ENCODE measurements at regions not wholly inside any gene's neighbourhood (a gene's known extent, or its start where the extent isn't known, plus 50 kb on each side); places are given as distances from the start of the nearest gene placed in this dataset.

DNA sequence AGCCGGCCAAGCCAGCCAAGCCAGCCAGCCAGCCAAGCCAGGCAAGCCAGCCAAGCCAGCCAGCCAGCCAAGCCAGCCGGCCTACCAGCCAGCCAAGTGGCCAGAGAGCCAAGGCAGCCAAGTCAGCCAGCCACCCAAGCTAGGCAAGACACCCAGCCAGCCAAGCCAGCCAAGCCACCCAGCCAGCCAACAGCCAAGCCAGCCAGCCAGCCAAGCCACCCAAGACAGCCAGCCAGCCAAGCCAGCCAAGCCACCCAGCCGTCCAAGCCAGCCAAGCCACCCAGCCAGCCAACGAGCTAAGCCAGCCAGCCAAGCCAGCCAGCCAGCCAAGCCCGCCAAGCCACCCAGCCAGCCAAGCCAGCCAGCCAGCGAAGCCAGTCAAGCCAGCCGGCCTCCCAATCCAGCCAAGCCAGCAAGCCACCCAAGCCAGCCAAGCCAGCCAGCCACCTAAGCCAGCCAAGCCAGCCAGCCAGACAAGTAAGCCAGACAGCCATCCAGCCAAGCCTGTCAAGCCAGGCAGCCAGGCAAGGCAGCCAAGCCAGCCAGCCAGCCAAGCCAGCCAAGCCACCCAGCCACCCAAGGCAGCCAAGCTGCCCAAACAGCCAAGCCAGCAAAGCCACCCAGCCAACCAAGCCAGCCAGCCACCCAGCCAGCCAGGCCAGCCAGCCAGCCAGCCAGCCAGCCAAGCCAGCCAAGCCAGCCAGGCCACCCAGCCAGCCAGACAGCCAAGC is 200.5 kb downstream of the GOLGA6L6 start:
- WGBS, 2 experiments (ENCODE audit: extremely low coverage in 2 of 2, insufficient read length in 1 of 2), result 55% methylated on average over 7 of the region's 7 CpGs; no CpG with 5 or more reads in 1 of the 2 experiments
- no peak overlapping the region for H3K27ac ChIP-seq (ENCODE audit: insufficient read depth, low read length)
- no peak overlapping the region for H3K4me2 ChIP-seq (ENCODE audit: low read depth, low read length)
- in situ Hi-C loops (cut with MboI; ENCODE audit: low sequenced_read_pairs), result no loop called here
- no peak overlapping the region for H3K23ac ChIP-seq (ENCODE audit: low read depth, low read length)
- POLR2A ChIA-PET (ENCODE audit: unreplicated experiment), result no interaction called here
- H3K9ac ChIP-seq (ENCODE audit: low read depth, low read length), result no peak overlapping the region
- intact Hi-C loops (cut with micrococcal nuclease), result no loop called here
- no TSS peak for BruUV-seq (replicated peaks)
- no peak overlapping the region for H3K18ac ChIP-seq (ENCODE audit: low read depth, low read length)
- no peak overlapping the region for H4K5ac ChIP-seq (ENCODE audit: low read depth, low read length)
- H2AK9ac ChIP-seq (replicated peaks; ENCODE audit: low read depth, low read length, poor library complexity), result peak overlapping the region; percentile 91
- dilution Hi-C loops (cut with HindIII; ENCODE audit: low sequenced_read_pairs, unreplicated experiment), result no loop called here
- no peaks in the 10 kb centered on the region for H3K9me1 ChIP-seq (ENCODE audit: insufficient read depth, low read length)
- ATAC-seq (ENCODE audit: low read depth) (no peak), DNase-seq (no peak)
- no peak overlapping the region for H3K56ac ChIP-seq (ENCODE audit: extremely low read depth, insufficient read depth, low read length)
- H3K36me3 ChIP-seq (ENCODE audit: control insufficient read depth, insufficient read depth, low read length), result no peaks in the 10 kb centered on the region
- no peaks in the 10 kb centered on the region for H3K27me3 ChIP-seq (ENCODE audit: control insufficient read depth, insufficient read depth, low read length)
- H3K4ac ChIP-seq (ENCODE audit: low read depth, low read length), result no peak overlapping the region
- H4K91ac ChIP-seq (ENCODE audit: insufficient read depth, low read depth, low read length), result no peak overlapping the region
- H4K8ac ChIP-seq (ENCODE audit: low read depth in 2 of 2, low read length in 2 of 2), result no peak overlapping the region
- no peak overlapping the region for H3K4me3 ChIP-seq (ENCODE audit: insufficient read depth, low read depth, low read length)
- H3K4me1 ChIP-seq (ENCODE audit: control insufficient read depth, insufficient read depth, low read length), result no peaks in the 10 kb centered on the region
- H2BK120ac ChIP-seq (ENCODE audit: low read depth, low read length), result no peak overlapping the region
- H3K79me1 ChIP-seq (ENCODE audit: low read depth in 1 of 2, low read length in 2 of 2), result no peaks in the 10 kb centered on the region
- no peak overlapping the region for H2BK5ac ChIP-seq (ENCODE audit: low read depth, low read length, poor library complexity, severe bottlenecking)
- H2BK15ac ChIP-seq (ENCODE audit: low read depth, low read length), result no peak overlapping the region
- no peaks in the 10 kb centered on the region for H4K20me1 ChIP-seq (ENCODE audit: insufficient read depth, low read length)
- TF ChIP-seq CHD1 (IDR thresholded peaks at IDR 0.05; ENCODE audit: low read depth, low read length) (no peak), CEBPB (IDR thresholded peaks at IDR 0.05; ENCODE audit: low read depth, low read length) (no peak)
- peak overlapping the region; percentile 70 for H2AFZ ChIP-seq (replicated peaks; ENCODE audit: low read length, poor library complexity)
- no peak overlapping the region for H3K14ac ChIP-seq (replicated peaks; ENCODE audit: low read depth, low read length)
- CTCF ChIA-PET, result interaction anchor here (0.6 kb wide), 1 partner anchor 93 kb away, joined by 3 read pairs; no protein-coding TSS in a partner anchor
- no peak overlapping the region for H2BK20ac ChIP-seq (ENCODE audit: low read depth, low read length)
- H3K9me3 ChIP-seq (ENCODE audit: control insufficient read depth, insufficient read depth, low read length), result peaks cover 58% of the 10 kb centered on the region
- H2AK5ac ChIP-seq (ENCODE audit: low read depth, low read length), result no peak overlapping the region
